Neural cell (in vitro differentiated cells): ENCODE measurements at regions not wholly inside any gene's neighbourhood (a gene's known extent, or its start where the extent isn't known, plus 50 kb on each side); places are given as distances from the start of the nearest gene placed in this dataset.

Experiments
- H2AFZ ChIP-seq: fragments of 200-600, 300-800 bp; sonication (generic), shearing (Covaris generic); 2 replicates; pipeline ENCODE4 v1.6.0; 2014; ENCODE audit warnings: low read depth, mild to moderate bottlenecking, antibody characterized with exemption, low read length, moderate library complexity
- H3F3A ChIP-seq: fragments of 200-600 bp; shearing (Covaris generic); 2 replicates; pipeline ENCODE4 v1.6.1; 2016; ENCODE audit warnings: mild to moderate bottlenecking, moderate library complexity, mixed read lengths, antibody characterized with exemption, low read length; ENCODE audit not compliant: insufficient read depth, poor library complexity, severe bottlenecking
- H3K27ac ChIP-seq: fragments of 200-600, 300-800 bp; sonication (generic), shearing (Covaris generic); 2 replicates; pipeline ENCODE4 v1.5.1; 2014; ENCODE audit warnings: mild to moderate bottlenecking, low read length, moderate library complexity
- H3K27me3 ChIP-seq: fragments of 300-800, 200-600 bp; sonication (generic), shearing (Covaris generic); 2 replicates; pipeline ENCODE4 v1.6.0; 2014; ENCODE audit warnings: mild to moderate bottlenecking, low read depth, low read length, moderate library complexity; ENCODE audit not compliant: insufficient read depth
- H3K36me3 ChIP-seq: fragments of 300-800, 200-600 bp; sonication (generic), shearing (Covaris generic); 2 replicates; pipeline ENCODE4 v1.5.1; 2014; ENCODE audit warnings: mild to moderate bottlenecking, antibody characterized with exemption, low read length, moderate library complexity; ENCODE audit not compliant: insufficient read depth
- H3K4me2 ChIP-seq: fragments of 300-800, 200-600 bp; sonication (generic), shearing (Covaris generic); 2 replicates; pipeline ENCODE4 v1.6.0; 2014; ENCODE audit warnings: mild to moderate bottlenecking, low read length
- H3K4me3 ChIP-seq: fragments of 300-800, 200-600 bp; sonication (generic), shearing (Covaris generic); 2 replicates; pipeline ENCODE4 v1.5.1; 2014; ENCODE audit warnings: mild to moderate bottlenecking, low read length, moderate library complexity
- H3K79me2 ChIP-seq: fragments of 200-600 bp; shearing (Covaris generic); replicated peaks from 2 replicates; pipeline ENCODE4 v1.6.0; 2014; ENCODE audit warnings: mild to moderate bottlenecking, low read length, moderate library complexity; ENCODE audit not compliant: insufficient read depth
- H3K9ac ChIP-seq: fragments of 300-800, 200-600 bp; sonication (generic), shearing (Covaris generic); 2 replicates; pipeline ENCODE4 v1.6.1; 2016; ENCODE audit warnings: mild to moderate bottlenecking, low read length, mixed read lengths
- H3K9me2 ChIP-seq: fragments of 200-600 bp; shearing (Covaris generic); 2 replicates; pipeline ENCODE4 v1.6.1; 2016; ENCODE audit warnings: mild to moderate bottlenecking, low read length, mixed read lengths; ENCODE audit not compliant: insufficient read depth
- H3K9me3 ChIP-seq: fragments of 200-600, 300-800 bp; sonication (generic), shearing (Covaris generic); 2 replicates; pipeline ENCODE4 v1.6.1; 2016; ENCODE audit warnings: mild to moderate bottlenecking, mixed run types, low read length, moderate library complexity, mixed read lengths
- H4K20me1 ChIP-seq: fragments of 200-600 bp; shearing (Covaris generic); 2 replicates; pipeline ENCODE4 v1.6.1; 2016; ENCODE audit warnings: mild to moderate bottlenecking, mixed run types; ENCODE audit not compliant: insufficient read depth
- CTCF ChIP-seq: fragments of 450-650 bp; IDR thresholded peaks from 2 replicates; pipeline ENCODE4 v1.5.1; 2014; ENCODE audit warnings: antibody characterized with exemption, mild to moderate bottlenecking, moderate library complexity; ENCODE audit not compliant: poor library complexity, severe bottlenecking
- EP300 ChIP-seq: fragments of 450-650 bp; conservative IDR thresholded peaks from 2 replicates; pipeline ENCODE4 v1.6.1; 2014; ENCODE audit warnings: antibody characterized with exemption, mild to moderate bottlenecking, moderate library complexity; ENCODE audit not compliant: poor library complexity, severe bottlenecking
- EZH2 ChIP-seq: fragments of 200-600, 300-800 bp; shearing (Covaris generic), sonication (generic); IDR thresholded peaks from 2 replicates; pipeline ENCODE4 v1.6.1; 2014; ENCODE audit warnings: antibody characterized with exemption, low read length, borderline replicate concordance, mild to moderate bottlenecking; ENCODE audit not compliant: insufficient read depth, poor library complexity, severe bottlenecking
- MXI1 ChIP-seq: fragments of 450-650 bp; conservative IDR thresholded peaks from 2 replicates; pipeline ENCODE4 v1.6.1; 2014; ENCODE audit warnings: antibody characterized with exemption, mild to moderate bottlenecking; ENCODE audit not compliant: poor library complexity, severe bottlenecking
- POLR2AphosphoS5 ChIP-seq: IDR thresholded peaks from 2 replicates; pipeline ENCODE4 v1.6.1; 2012
- RAD21 ChIP-seq: fragments of 450-650 bp; conservative IDR thresholded peaks from 2 replicates; pipeline ENCODE4 v1.6.1; 2014; ENCODE audit warnings: antibody characterized with exemption, mild to moderate bottlenecking, moderate library complexity
- REST ChIP-seq: IDR thresholded peaks from 2 replicates; pipeline ENCODE4 v1.6.1; 2012; ENCODE audit warnings: borderline replicate concordance
- SMC3 ChIP-seq: fragments of 450-650 bp; conservative IDR thresholded peaks from 2 replicates; pipeline ENCODE4 v1.6.1; 2014; ENCODE audit warnings: antibody characterized with exemption, mild to moderate bottlenecking, moderate library complexity; ENCODE audit not compliant: poor library complexity
- TAF1 ChIP-seq: IDR thresholded peaks from 2 replicates; pipeline ENCODE4 v1.6.1; 2012; ENCODE audit warnings: low read depth

GRCh38 chr5:158470764-158471534, 612.0 kb upstream of the CLINT1 start:
- H3K27ac ChIP-seq, result no peak overlapping the region
- H3K4me2 ChIP-seq, result no peak overlapping the region
- H2AFZ ChIP-seq, result no peak overlapping the region
- H3K9me3 ChIP-seq, result no peaks in the 10 kb centered on the region
- H4K20me1 ChIP-seq, result no peaks in the 10 kb centered on the region
- H3K9ac ChIP-seq, result no peak overlapping the region
- no peaks in the 10 kb centered on the region for H3F3A ChIP-seq
- no peaks in the 10 kb centered on the region for H3K36me3 ChIP-seq
- no peak for TF ChIP-seq EP300
- no peak for TF ChIP-seq TAF1
- no peak for TF ChIP-seq EZH2
- no peak for TF ChIP-seq POLR2AphosphoS5
- H3K9me2 ChIP-seq, result no peaks in the 10 kb centered on the region
- H3K27me3 ChIP-seq, result no peaks in the 10 kb centered on the region
- no peak overlapping the region for H3K4me3 ChIP-seq
- H3K79me2 ChIP-seq, result no peaks in the 10 kb centered on the region

GRCh38 chr5:158468444-158468843, 609.5 kb upstream of the CLINT1 start:
- no peak overlapping the region for H2AFZ ChIP-seq
- no peak overlapping the region for H3K27ac ChIP-seq
- no peak overlapping the region for H3K4me2 ChIP-seq
- H3K79me2 ChIP-seq, result no peaks in the 10 kb centered on the region
- H3F3A ChIP-seq, result no peaks in the 10 kb centered on the region
- H3K9me3 ChIP-seq, result no peaks in the 10 kb centered on the region
- no peak for TF ChIP-seq TAF1
- no peak for TF ChIP-seq POLR2AphosphoS5
- TF ChIP-seq REST, result no peak
- no peak for TF ChIP-seq CTCF
- TF ChIP-seq SMC3, result no peak
- no peak for TF ChIP-seq EP300
- TF ChIP-seq EZH2, result no peak
- no peak for TF ChIP-seq MXI1
- no peak for TF ChIP-seq RAD21
- H3K9ac ChIP-seq, result no peak overlapping the region
- H3K36me3 ChIP-seq, result no peaks in the 10 kb centered on the region
- H3K9me2 ChIP-seq, result no peaks in the 10 kb centered on the region
- H4K20me1 ChIP-seq, result no peaks in the 10 kb centered on the region
- no peaks in the 10 kb centered on the region for H3K27me3 ChIP-seq
- no peak overlapping the region for H3K4me3 ChIP-seq
